H54 (cell line): ENCODE measurements at regions not wholly inside any gene's neighbourhood (a gene's known extent, or its start where the extent isn't known, plus 50 kb on each side); places are given as distances from the start of the nearest gene placed in this dataset.

Experiments
- DNase-seq: peaks from one replicate; pipeline ENCODE4 v3.0.0; 2011; ENCODE audit warnings: low spot score, mixed read lengths; ENCODE audit not compliant: insufficient read length
- FAIRE-seq: peaks from 3 replicates; lab custom pipeline; 2011; peaks lifted over from hg19 to GRCh38; lab: Jason Lieb, UNC
- POLR2A ChIP-seq: IDR thresholded peaks from 2 replicates; pipeline ENCODE4 v1.6.1; 2011; ENCODE audit warnings: low read depth, mild to moderate bottlenecking, low read length

DNA sequence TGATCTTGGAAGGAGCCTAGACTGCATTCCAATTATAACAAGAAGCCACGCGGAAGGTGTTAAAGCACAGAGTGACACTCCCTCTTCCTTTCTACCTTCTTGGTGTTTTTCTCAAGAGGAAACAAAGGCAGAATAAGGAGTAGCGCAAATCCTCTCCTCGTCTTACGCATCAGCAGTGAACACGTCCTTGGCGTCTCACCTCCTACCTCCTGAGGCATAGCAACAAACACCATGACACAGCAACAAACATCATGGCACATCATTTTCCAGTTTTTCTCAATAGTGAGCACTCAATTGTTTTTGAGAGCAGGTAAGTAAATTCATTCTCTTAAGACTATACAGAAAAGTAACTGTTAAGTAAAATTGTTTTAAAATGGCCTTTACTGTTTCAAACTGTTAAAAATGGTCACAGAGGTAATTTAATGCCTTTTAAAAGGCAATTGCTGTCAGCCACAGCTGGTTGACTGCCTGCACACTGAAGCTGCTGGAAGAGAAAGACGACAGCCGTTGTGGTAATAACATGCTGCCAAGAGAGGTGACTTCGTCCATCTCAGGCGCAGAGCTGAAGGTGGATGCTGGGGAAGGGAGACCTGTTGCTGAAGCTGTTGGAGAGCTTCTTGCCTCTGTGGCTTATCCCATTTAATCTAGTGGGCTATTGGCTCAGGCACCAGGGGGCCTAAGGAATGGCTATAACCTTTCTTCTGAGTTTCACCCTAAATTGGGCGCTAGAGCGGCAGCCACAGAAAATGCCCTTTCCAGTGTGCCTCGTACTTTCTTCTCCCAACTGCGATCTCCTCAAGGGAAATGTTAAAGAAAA is 703.7 kb downstream of the UQCRFS1 start:
- no peak for TF ChIP-seq POLR2A
- DNase-seq (no peak), FAIRE-seq (no peak)

DNA sequence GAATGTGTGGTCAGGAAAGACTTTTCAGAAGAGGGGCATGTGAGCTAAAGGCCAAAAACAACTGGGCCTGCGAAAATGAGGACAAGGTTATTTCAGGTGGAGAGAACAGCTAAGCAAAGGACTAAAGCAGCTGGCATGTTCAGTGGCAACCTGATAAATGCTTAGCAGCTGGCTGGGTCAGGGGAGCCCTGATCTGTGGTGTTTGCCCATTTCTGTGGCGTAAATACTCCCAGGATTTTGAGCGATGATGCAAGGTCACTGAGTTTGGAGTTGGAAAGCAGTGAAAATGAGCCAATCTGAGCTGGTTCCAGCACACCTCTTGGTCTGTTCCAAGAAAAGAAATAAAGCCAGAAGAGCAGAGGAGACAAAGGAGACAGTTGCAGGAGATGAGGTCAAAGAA is 704.3 kb downstream of the UQCRFS1 start:
- DNase-seq (no peak), FAIRE-seq (no peak)
- TF ChIP-seq POLR2A: no peak

DNA sequence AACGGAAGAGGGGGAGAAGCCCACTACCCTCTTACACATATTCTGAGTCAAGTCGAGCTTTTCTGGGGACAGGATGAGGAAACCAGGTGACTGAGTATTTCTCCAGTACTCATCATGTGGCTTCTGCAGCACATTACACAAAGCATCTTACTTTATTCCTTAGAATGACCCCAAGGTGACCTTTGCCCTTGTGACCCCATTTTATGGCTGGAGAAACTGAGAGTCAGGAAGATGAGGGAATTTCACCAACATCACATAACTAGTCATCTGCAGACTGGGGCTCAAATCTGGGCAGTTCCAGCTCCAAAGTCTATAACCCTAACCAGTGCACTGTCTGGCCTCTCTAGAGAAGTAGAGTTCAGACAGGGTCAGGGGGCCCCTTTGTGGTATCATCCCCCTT is 707.0 kb downstream of the UQCRFS1 start:
- FAIRE-seq (no peak), DNase-seq (no peak)
- TF ChIP-seq POLR2A: no peak

DNA sequence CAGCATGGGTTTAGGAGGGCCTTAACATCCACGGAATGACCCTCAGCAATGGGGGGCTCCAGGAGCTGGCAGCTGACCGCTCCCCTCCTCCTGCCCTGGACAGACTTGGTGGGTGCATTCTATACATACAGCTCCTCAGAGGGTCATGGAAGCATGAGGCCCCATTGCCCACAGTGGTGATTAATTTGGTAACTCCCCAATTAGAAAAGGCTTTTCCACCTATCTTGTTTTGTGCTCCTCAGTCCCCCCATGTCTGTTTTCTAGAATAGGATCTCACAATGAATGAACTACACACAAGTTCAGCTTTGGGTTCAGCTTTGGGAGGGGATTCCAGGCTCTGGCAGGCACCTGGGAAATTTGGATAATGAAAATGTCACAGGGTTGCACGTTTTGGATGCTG is 707.8 kb downstream of the UQCRFS1 start:
- no peak for DNase-seq
- no peak for FAIRE-seq
- TF ChIP-seq POLR2A: no peak

DNA sequence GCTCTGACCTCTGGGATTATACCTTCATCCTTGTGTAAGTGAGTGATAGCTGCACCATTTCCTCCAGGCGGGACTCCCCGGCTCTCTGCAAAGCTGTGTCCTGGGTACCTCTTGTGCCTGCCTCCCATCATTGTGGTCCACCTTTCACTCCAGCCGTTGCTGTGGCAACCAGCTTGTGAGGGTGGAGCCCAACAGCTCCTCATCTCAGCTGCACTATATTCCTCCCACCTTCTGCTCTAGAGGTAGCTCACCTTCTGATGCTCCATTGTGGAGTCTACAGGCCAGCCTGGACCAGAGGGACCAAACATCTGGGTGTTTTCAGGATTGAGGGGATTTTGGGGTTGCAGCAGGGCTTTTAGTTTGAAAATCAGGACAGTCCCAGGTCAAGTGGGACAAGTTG is 708.2 kb downstream of the UQCRFS1 start:
- DNase-seq: no peak
- FAIRE-seq: no peak
- no peak for TF ChIP-seq POLR2A

DNA sequence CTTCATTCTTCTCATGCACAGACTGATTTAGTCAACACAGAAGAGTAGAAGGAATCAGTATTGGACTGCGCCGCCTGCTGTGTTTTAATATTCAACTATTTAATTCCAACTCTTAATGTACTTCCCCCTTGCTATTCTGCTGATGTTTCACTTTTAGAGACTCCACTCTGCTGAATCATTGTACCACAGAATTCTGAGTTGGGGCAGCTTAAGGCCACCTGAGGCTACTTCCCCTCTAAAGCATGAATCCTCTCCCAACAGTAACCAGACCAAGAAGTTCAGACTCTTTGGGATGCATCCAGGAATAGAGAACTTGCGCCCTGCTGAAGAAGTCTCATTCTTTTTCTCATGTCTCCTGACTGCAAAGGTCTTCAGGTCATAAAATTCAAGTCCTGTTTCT is 708.8 kb downstream of the UQCRFS1 start:
- DNase-seq (no peak), FAIRE-seq (no peak)
- no peak for TF ChIP-seq POLR2A

DNA sequence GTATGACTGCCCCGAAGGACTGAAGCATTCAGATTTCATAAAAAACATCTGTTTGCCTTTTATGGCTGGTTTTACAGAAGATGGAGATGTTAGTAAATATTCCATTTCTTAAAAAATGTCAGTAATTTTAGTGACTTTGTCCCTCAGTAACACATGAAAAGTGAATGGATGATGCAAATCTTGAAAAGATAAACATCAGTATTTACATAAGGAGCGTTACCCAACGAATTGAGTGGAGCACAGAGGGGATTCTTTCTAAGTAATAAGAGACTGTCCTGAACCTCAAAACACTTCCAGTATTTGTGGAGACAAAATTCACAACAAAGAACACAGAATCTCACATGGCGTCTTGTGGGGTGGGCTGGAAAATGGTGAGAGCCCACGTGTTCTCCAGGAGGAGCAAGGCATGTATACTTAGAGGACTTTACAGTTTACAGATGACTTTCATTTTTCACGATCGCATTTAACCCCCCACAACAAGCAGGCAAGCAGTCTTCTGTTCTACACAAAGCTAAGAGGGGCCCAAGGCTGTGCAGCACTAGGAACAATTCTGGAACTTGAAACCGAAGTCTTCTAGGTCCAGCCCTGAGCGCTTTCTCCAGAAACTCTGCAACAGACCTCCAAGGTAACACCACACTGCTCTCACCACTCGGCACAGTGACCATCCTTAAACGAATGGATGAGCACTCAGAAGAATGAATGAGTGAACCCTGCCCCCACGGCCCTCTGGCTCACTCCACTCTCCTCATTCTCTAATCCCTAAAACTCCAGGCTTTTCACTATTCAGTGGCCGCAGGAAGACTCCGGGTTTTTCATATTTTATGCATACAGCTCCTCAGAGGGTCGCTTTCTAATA is 709.8 kb downstream of the UQCRFS1 start:
- FAIRE-seq (no peak), DNase-seq (no peak)
- TF ChIP-seq POLR2A: no peak

DNA sequence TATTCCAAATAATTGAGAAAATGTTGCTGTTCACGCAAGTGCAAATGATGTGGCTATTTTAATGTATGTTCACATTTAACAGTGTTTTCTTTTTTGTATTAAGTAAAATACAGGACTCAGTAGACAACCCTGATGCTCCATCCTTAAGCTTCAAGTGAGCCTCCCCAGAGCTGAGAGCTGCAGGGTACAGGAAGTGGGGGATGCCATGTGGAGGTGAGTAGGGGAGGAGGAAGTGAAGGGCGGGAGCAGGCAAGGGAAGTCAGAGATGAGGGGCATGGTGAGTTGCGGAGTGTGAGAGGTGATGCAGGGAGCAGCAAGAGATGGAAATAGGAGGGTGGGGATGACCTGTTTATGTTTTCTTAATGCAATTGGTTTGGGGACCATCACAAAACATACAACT is 711.0 kb downstream of the UQCRFS1 start:
- FAIRE-seq: no peak
- no peak for DNase-seq
- no peak for TF ChIP-seq POLR2A

DNA sequence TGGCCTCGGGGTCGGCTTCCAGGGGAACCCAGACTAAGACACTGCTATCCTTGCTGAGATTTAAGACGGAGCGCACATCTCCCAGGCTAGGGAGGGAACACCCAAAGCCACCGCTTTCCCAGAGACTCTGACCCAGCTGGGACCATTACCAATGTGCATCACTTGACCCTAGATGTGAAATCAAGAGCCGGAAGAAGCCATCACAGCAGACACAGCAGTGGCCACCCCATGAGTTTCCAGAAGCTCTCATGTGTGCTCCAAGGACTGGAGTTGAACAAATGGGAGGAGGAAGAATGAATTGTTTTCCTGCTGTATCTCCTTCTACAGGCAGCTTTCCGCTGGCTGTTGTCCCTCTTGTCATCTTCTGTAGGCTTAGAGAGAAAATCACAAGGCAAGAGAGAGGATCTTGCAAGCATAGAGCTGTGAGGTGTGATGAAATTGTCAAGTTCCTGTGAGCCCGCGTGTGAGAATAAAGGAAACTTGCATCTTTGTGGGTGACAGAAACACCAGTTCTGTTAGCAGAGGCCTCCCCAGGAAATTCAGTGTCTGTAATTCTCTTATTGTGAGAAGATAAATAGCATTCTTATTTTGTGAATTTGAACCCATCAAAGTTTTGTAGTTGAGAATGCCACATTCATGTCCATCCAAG is 711.8 kb downstream of the UQCRFS1 start:
- FAIRE-seq (no peak), DNase-seq (no peak)
- TF ChIP-seq POLR2A: no peak

DNA sequence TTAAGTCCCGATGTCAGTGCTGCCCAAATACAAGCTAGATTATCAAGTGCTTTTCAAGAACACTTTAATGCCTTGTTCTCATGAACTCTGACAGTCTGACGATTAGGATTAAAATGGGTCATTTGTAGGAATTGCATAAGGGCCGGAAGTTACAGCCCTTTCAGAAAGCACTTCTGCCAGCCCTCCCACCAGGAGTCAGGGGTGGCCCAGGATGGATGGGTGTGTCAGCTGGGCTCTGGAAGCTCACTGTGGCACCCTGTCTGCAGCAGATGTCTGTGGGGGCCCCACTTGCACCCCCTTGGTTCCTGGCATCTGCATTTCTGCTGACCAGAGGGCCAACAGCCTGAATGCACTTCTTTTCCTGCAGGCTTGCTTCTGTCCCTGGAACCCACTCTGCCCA is 712.7 kb downstream of the UQCRFS1 start:
- FAIRE-seq: no peak
- DNase-seq: no peak
- TF ChIP-seq POLR2A: no peak

DNA sequence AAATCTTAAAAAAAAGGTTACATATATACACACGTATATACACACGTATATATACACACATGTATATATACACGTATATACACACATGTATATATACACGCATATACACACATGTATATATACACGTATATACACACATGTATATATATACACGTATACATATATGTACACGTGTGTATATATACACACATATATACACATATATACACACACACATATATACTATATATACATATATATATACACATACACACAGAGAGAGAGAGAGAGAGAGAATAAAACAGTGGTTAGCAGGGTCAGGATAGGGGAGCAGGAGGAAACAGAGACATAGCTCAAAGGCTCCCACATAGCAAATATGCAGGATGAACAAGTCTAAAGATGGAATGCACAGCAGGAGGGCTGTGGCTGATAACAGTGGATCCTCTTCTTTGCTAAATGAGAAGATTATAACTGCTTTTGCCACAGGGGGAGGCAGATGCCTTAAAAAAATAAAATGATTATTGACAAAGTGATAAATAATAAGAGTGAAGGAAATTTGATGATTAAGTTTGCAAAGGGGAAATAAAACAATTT is 714.5 kb downstream of the UQCRFS1 start:
- no peak for TF ChIP-seq POLR2A
- DNase-seq (no peak), FAIRE-seq (no peak)

DNA sequence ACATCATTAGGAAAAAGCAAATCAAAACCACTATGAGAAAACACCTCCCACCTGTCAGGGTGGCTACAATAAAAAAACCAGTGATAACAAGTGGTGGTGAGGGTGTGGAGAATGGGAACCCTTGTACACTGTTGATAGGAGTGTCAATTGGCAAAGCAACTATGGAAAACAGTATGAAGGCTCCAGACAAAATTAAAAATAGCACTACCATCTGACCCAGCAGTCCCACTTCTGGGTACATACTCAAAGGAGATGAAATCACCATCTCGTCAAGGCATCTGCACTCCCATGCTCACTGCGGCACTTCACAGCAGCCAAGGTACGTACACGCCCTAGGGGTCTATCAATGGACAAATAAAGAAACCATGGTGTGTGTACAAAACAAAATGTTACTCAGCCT is 715.1 kb downstream of the UQCRFS1 start:
- DNase-seq: no peak
- FAIRE-seq: no peak
- TF ChIP-seq POLR2A: no peak

DNA sequence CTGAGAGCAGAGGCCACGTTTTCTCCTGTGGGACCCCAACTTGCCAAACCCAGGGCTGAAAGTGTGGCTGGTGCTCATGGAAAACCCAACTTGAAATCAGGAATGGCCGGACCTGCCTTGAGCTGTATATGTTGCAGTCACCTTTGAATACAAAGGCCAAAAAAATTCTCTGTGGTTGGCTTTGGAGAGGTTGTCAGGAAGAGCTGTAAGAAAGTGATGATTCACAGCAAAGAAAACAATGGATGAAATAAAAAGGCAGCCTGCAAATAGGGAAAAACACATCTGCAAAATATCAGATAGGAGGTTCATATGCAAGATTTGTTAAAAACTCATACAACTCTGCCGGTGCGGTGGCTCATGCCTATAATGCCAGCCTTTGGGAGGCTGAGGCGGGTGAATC is 715.8 kb downstream of the UQCRFS1 start:
- FAIRE-seq: no peak
- no peak for TF ChIP-seq POLR2A
- DNase-seq: peak; percentile 27

DNA sequence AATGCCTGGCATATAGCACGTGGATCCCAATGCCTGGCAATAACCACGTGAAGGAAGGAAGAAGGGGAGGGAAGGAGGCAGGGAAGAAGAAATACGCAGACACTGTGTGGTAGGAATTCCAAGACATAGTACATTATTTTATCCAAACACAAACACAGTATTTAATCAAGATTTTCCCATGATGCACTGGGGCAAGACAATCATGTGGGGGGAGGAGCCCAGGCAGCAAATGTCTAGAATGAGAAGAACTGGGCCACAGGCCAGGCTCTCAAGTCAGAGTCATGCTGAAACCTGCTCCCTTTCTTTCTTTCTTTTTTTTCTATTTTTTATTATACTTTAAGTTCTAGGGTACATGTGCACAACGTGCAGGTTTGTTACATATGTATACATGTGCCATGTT is 717.9 kb downstream of the UQCRFS1 start:
- no peak for TF ChIP-seq POLR2A
- DNase-seq (no peak), FAIRE-seq (no peak)

DNA sequence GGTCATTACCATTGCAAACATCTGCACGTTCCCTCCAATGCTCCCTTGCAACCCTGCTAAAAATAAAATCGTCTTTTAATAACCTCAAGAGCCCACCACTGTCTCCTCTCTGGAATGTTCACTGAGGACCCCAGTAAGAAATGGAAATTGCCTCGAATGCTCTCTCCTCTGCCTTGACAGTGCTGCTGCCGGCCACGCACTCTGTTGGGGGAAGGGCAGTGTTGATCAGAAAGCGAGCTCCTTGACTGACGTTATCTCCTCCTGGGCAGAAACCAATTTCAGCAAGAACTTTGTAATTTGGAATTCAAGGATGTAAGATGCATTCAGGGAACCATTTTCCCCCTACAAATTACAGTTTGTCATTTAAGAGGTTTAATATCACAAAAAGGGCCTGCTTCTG is 718.5 kb downstream of the UQCRFS1 start:
- DNase-seq: no peak
- TF ChIP-seq POLR2A: no peak
- FAIRE-seq: no peak
